H1 (cell line): ENCODE measurements at regions not wholly inside any gene's neighbourhood (a gene's known extent, or its start where the extent isn't known, plus 50 kb on each side); places are given as distances from the start of the nearest gene placed in this dataset.

Source experiments
- CTCF ChIA-PET: fragments of 300-600 bp; sonication (Branson Sonifier 250); formaldehyde crosslinking; loops from one replicate; lab custom pipeline; 2021; ENCODE audit not compliant: partially characterized antibody; lab: Charles Lee
- POLR2A ChIA-PET: fragments of 300-600 bp; sonication (Branson Sonifier 250); formaldehyde crosslinking; loops from one replicate; lab custom pipeline; 2021; ENCODE audit warnings: inconsistent platforms; ENCODE audit not compliant: partially characterized antibody; lab: Charles Lee
- DNase-seq, 2 experiments: peaks; one replicate each; pipeline versions ENCODE4 v3.0.0 to v3.0.0-alpha.2; 2010 to 2022; ENCODE audit warnings: low spot score in 2 of 2, low read depth in 1 of 2, mixed read lengths in 1 of 2
- FAIRE-seq: peaks from 2 replicates; lab custom pipeline; 2011; peaks lifted over from hg19 to GRCh38; lab: Jason Lieb, UNC
- H2AFZ ChIP-seq: 2 replicates; pipeline ENCODE4 v1.8.1; 2012; ENCODE audit warnings: low read length, inconsistent platforms
- H2AK5ac ChIP-seq: 2 replicates; pipeline ENCODE4 v1.6.1; 2013; ENCODE audit warnings: low read depth, low read length
- H2BK120ac ChIP-seq: replicated peaks from 2 replicates; pipeline ENCODE3; 2013; ENCODE audit warnings: low read depth, low read length, inconsistent platforms
- H2BK12ac ChIP-seq: 2 replicates; pipeline ENCODE4 v1.6.1; 2013; ENCODE audit warnings: low read depth, low read length
- H2BK15ac ChIP-seq: 2 replicates; pipeline ENCODE4 v1.6.1; 2013; ENCODE audit warnings: low read length
- H2BK20ac ChIP-seq: 2 replicates; pipeline ENCODE4 v1.6.1; 2013; ENCODE audit warnings: low read length
- H2BK5ac ChIP-seq: 2 replicates; pipeline ENCODE4 v1.6.1; 2013; ENCODE audit warnings: low read depth, low read length
- H3K14ac ChIP-seq: 2 replicates; pipeline ENCODE4 v1.6.1; 2013; ENCODE audit warnings: inconsistent platforms; ENCODE audit not compliant: insufficient read length
- H3K18ac ChIP-seq: 2 replicates; pipeline ENCODE4 v1.6.1; 2013; ENCODE audit warnings: low read length; ENCODE audit errors: extremely low read depth
- H3K23ac ChIP-seq: 2 replicates; pipeline ENCODE4 v1.6.1; 2013; ENCODE audit warnings: inconsistent platforms; ENCODE audit not compliant: insufficient read length
- H3K23me2 ChIP-seq: 2 replicates; pipeline ENCODE4 v1.6.1; 2013; ENCODE audit warnings: low read depth, low read length
- H3K27ac ChIP-seq: 2 replicates; pipeline ENCODE4 v1.6.1; 2011; ENCODE audit warnings: low read depth, low read length, inconsistent platforms
- H3K27me3 ChIP-seq, 4 experiments: replicated peaks in 1 of 4; 1 replicate in 1 of 4; 2 replicates in 3 of 4; pipeline versions ENCODE4 v1.6.1 to v1.8.1; 2011 to 2013; ENCODE audit warnings: low read length in 3 of 4, mild to moderate bottlenecking in 3 of 4, inconsistent platforms in 2 of 4, mixed read lengths in 2 of 4, moderate library complexity in 1 of 4; ENCODE audit not compliant: control insufficient read depth in 3 of 4, insufficient read depth in 3 of 4; ENCODE audit errors: extremely low read depth in 1 of 4
- H3K36me3 ChIP-seq, 4 experiments: 2 replicates each; pipeline versions ENCODE4 v1.6.1 to v1.8.1; 2011 to 2013; ENCODE audit warnings: mild to moderate bottlenecking in 4 of 4, low read length in 3 of 4, moderate library complexity in 2 of 4, control low read depth in 1 of 4, inconsistent platforms in 1 of 4; ENCODE audit not compliant: insufficient read depth in 4 of 4, control insufficient read depth in 2 of 4
- H3K4ac ChIP-seq: replicated peaks from 2 replicates; pipeline ENCODE3; 2013; ENCODE audit warnings: low read length, low read depth, mixed read lengths, inconsistent platforms; ENCODE audit not compliant: insufficient read length
- H3K4me1 ChIP-seq, 4 experiments: replicated peaks in 1 of 4; 1 replicate in 1 of 4; 2 replicates in 3 of 4; pipeline versions ENCODE4 v1.6.1 to v1.8.1; 2011 to 2013; ENCODE audit warnings: low read length in 3 of 4, inconsistent platforms in 2 of 4, mixed read lengths in 1 of 4; ENCODE audit not compliant: insufficient read depth in 4 of 4, control insufficient read depth in 3 of 4
- H3K4me2 ChIP-seq, 2 experiments: 2 replicates each; pipeline versions ENCODE4 v1.6.1 to v1.8.1; 2011 to 2013; ENCODE audit warnings: low read depth in 2 of 2, low read length in 2 of 2, control low read depth in 1 of 2, inconsistent platforms in 1 of 2, mild to moderate bottlenecking in 1 of 2; ENCODE audit not compliant: insufficient read depth in 1 of 2
- H3K4me3 ChIP-seq, 4 experiments: fragments of 200-600, 300-600 bp in 1 of 4; sonication (generic), shearing (Covaris generic), sonication (Bioruptor Twin) in 1 of 4; 2 replicates each; pipeline versions ENCODE4 v1.5.1 to v1.8.1; 2011 to 2016; ENCODE audit warnings: low read length in 4 of 4, low read depth in 3 of 4, control low read depth in 2 of 4, inconsistent platforms in 2 of 4, mild to moderate bottlenecking in 2 of 4, mixed read lengths in 1 of 4, moderate library complexity in 1 of 4; ENCODE audit not compliant: insufficient read depth in 2 of 4; ENCODE audit errors: extremely low read depth in 1 of 4
- H3K56ac ChIP-seq: replicated peaks from 2 replicates; pipeline ENCODE3; 2013; ENCODE audit warnings: low read depth, mild to moderate bottlenecking, mixed read lengths, low read length, inconsistent platforms; ENCODE audit not compliant: insufficient read length
- H3K79me1 ChIP-seq: 2 replicates; pipeline ENCODE4 v1.6.1; 2013; ENCODE audit warnings: low read depth, low read length, control low read depth
- H3K79me2 ChIP-seq, 2 experiments: 2 replicates each; pipeline versions ENCODE4 v1.6.1 to v1.8.1; 2012 to 2013; ENCODE audit warnings: low read length in 2 of 2, mild to moderate bottlenecking in 2 of 2, inconsistent platforms in 1 of 2; ENCODE audit not compliant: insufficient read depth in 2 of 2, control insufficient read depth in 1 of 2
- H3K9ac ChIP-seq, 4 experiments: replicated peaks in 1 of 4; 1 replicate in 1 of 4; 2 replicates in 3 of 4; pipeline versions ENCODE4 v1.6.1 to v1.8.1; 2011 to 2013; ENCODE audit warnings: low read depth in 3 of 4, low read length in 3 of 4, control low read depth in 2 of 4, mild to moderate bottlenecking in 2 of 4, moderate library complexity in 2 of 4, inconsistent platforms in 1 of 4; ENCODE audit errors: extremely low read depth in 1 of 4
- H3K9me3 ChIP-seq, 2 experiments: 2 replicates each; pipeline versions ENCODE4 v1.6.1 to v1.8.1; 2012 to 2013; ENCODE audit warnings: mild to moderate bottlenecking in 2 of 2, moderate library complexity in 2 of 2, control low read depth in 1 of 2, inconsistent platforms in 1 of 2, low read depth in 1 of 2, low read length in 1 of 2, mixed read lengths in 1 of 2; ENCODE audit not compliant: insufficient read depth in 2 of 2
- H4K20me1 ChIP-seq, 2 experiments: replicated peaks in 1 of 2; 2 replicates each; pipeline versions ENCODE3 to v1.8.1; 2011 to 2013; ENCODE audit warnings: inconsistent platforms in 2 of 2, low read length in 2 of 2, mild to moderate bottlenecking in 1 of 2; ENCODE audit not compliant: insufficient read depth in 2 of 2, control insufficient read depth in 1 of 2
- H4K5ac ChIP-seq: 2 replicates; pipeline ENCODE4 v1.6.1; 2013; ENCODE audit warnings: low read length, low read depth, mixed read lengths, inconsistent platforms; ENCODE audit not compliant: insufficient read length
- H4K8ac ChIP-seq: 2 replicates; pipeline ENCODE4 v1.8.0; 2013; ENCODE audit warnings: mild to moderate bottlenecking, moderate library complexity, low read length, inconsistent platforms; ENCODE audit not compliant: insufficient read depth; ENCODE audit errors: extremely low read depth
- H4K91ac ChIP-seq: replicated peaks from 2 replicates; pipeline ENCODE3; 2013; ENCODE audit warnings: low read length, mixed read lengths, inconsistent platforms; ENCODE audit not compliant: insufficient read length
- ASH2L ChIP-seq: fragments of 200-600, 300-600 bp; sonication (generic); IDR thresholded peaks from one replicate; pipeline ENCODE4 v1.7.1; 2017; ENCODE audit warnings: low read length
- WGBS, 2 experiments: shearing (Covaris generic) in 1 of 2; methylation state at CpG; one replicate each; pipeline versions ENCODE4 v1.1.6 to v1.1.7; 2013 to 2015; ENCODE audit warnings: low lambda C conversion rate in 2 of 2, mixed read lengths in 2 of 2, inconsistent platforms in 1 of 2, low coverage in 1 of 2, missing lambda C conversion rate in 1 of 2; ENCODE audit not compliant: insufficient replicate concordance in 2 of 2, insufficient coverage in 1 of 2, insufficient read length in 1 of 2; ENCODE audit errors: extremely low coverage in 1 of 2, missing lambda C conversion rate in 1 of 2; 5-methylcytosine and 5-hydroxymethylcytosine counted together

DNA sequence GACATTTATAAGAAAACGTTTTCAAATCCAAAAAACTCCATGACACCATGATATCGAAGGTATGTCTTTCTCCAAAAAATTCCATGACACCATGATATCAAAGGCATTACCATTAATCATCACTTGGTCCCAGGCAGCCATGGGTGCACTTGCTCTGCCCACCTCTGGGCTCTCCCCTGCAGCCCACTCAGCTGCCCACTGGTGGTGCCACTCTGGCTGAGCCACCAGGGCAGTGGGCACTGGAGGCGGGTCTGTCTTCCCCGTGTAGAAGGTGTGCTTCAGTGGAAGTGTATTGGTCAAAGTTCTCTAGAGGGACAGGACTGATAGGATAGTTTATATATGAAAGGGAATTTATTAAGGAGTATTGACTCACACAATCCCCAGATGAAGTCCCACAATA is 240.4 kb downstream of the KLF6 start:
- Histone ChIP-seq H2BK12ac (no peak overlapping the region), H3K36me3 (no peaks in the 10 kb centered on the region), H3K79me1 (no peaks in the 10 kb centered on the region), H4K91ac (no peak overlapping the region), H3K4me2 (no peak overlapping the region), H2BK20ac (no peak overlapping the region), H3K9me3 (no peaks in the 10 kb centered on the region), H4K20me1 (no peaks in the 10 kb centered on the region), H3K18ac (no peak overlapping the region), H3K9ac (no peak overlapping the region), H2AK5ac (no peak overlapping the region), H3K27me3 (no peaks in the 10 kb centered on the region; a peak in 1 of 7 replicates), H3K79me2 (no peaks in the 10 kb centered on the region), H3K23ac (no peak overlapping the region), H3K27ac (no peak overlapping the region), H3K14ac (no peak overlapping the region), H3K56ac (no peak overlapping the region), H3K4me1 (no peaks in the 10 kb centered on the region), H3K4me3 (no peak overlapping the region), H2AFZ (no peak overlapping the region), H4K8ac (no peak overlapping the region), H4K5ac (no peak overlapping the region), H2BK15ac (no peak overlapping the region), H3K4ac (no peak overlapping the region), H2BK120ac (no peak overlapping the region), H2BK5ac (no peak overlapping the region), H3K23me2 (no peaks in the 10 kb centered on the region; the same call in 1 of the 2 replicates)
- DNase-seq, result no peak
- ChIA-PET CTCF (no interaction called here), POLR2A (no interaction called here)
- TF ChIP-seq ASH2L, result no peak
- no peak for FAIRE-seq
- 94% methylated on average over 4 of the region's 4 CpGs; no CpG with 5 or more reads in 1 of the 2 experiments for WGBS, 2 experiments
